Endothelial cell of hepatic sinusoid (primary cell): ENCODE measurements at regions not wholly inside any gene's neighbourhood (a gene's known extent, or its start where the extent isn't known, plus 50 kb on each side); places are given as distances from the start of the nearest gene placed in this dataset.

ENCODE experiments used
- in situ Hi-C: cut with HindIII; loops from 2 replicates; pipeline ENCODE4 v1.10.0; 2017; ENCODE audit warnings: low sequenced_read_pairs

DNA sequence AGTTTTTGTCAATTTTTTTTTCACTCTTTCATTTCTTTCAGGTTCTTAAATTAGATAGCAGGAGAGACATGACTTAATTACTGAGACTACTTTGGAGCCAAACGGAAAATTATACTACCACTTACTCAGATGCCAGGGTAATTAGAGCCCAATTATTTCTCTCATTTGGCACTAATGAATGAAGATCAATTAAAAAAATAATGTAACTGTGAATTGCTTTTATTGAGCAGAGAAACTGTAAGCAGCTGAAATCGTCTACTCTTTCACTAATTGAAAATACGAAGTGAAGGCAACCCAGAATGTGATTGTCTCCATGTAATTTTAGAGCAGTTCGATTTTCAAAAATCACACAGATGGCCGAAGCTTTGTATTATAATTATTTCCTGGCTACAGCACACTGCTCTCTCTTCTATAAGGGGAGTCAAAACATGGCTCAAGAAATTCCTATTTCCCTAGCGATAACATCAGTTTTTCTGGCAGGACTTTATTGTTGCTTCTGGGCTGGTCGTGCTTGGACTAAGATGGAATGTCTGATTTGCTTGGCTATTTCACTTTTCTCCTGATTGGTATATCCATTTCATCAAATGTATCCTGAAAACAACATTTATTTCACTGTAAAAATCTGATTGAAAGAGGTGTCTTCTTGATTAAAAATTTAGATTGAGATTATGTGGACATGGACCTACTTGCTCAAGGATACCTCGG is 55.8 kb upstream of the PDZRN3 start:
- in situ Hi-C loops, result no loop called here

GRCh38 chr3:73677336-73678024 is 52.7 kb upstream of the PDZRN3 start:
- in situ Hi-C loops, result no loop called here
